GM20000 (cell line): ENCODE measurements at regions not wholly inside any gene's neighbourhood (a gene's known extent, or its start where the extent isn't known, plus 50 kb on each side); places are given as distances from the start of the nearest gene placed in this dataset.
"Not testable (repeated sequence)": the region's sequence is repeated elsewhere in the genome, so short reads cannot be mapped to it uniquely, and the experiment has no call there.

ENCODE experiments used
- DNase-seq: peaks from one replicate; pipeline ENCODE4 v3.0.0; 2012; ENCODE audit warnings: low spot score
- TF ChIP-seq, protein P1 (sequence below): IDR thresholded peaks from 2 replicates; pipeline ENCODE4 v1.5.1; 2012; ENCODE audit warnings: mild to moderate bottlenecking, control low read depth; ENCODE audit errors: extremely low read depth, missing control alignments

GRCh38 chr6:135686784-135687301, 164.7 kb upstream of the PDE7B start:
- TF ChIP-seq, protein P1, sequence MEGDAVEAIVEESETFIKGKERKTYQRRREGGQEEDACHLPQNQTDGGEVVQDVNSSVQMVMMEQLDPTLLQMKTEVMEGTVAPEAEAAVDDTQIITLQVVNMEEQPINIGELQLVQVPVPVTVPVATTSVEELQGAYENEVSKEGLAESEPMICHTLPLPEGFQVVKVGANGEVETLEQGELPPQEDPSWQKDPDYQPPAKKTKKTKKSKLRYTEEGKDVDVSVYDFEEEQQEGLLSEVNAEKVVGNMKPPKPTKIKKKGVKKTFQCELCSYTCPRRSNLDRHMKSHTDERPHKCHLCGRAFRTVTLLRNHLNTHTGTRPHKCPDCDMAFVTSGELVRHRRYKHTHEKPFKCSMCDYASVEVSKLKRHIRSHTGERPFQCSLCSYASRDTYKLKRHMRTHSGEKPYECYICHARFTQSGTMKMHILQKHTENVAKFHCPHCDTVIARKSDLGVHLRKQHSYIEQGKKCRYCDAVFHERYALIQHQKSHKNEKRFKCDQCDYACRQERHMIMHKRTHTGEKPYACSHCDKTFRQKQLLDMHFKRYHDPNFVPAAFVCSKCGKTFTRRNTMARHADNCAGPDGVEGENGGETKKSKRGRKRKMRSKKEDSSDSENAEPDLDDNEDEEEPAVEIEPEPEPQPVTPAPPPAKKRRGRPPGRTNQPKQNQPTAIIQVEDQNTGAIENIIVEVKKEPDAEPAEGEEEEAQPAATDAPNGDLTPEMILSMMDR: no peak
- DNase-seq: no peak

DNA sequence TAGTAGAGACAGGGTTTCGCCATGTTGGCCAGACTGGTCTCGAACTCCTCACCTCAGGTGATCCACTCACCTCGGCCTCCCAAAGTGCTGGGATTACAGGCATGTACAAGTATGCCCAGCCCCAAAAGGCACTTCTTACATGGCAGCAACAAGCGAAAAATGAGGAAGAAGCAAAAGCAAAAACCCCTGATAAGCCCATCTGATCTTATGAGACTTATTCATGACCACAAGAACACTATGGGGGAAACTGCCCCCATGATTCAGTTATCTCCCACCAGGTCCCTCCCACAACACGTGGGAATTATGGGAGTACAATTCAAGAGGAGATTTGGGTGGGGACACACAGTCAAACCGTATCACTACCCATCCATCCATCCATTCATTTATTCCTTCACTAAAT, 163.0 kb upstream of the PDE7B start:
- DNase-seq: not testable (repeated sequence)

DNA sequence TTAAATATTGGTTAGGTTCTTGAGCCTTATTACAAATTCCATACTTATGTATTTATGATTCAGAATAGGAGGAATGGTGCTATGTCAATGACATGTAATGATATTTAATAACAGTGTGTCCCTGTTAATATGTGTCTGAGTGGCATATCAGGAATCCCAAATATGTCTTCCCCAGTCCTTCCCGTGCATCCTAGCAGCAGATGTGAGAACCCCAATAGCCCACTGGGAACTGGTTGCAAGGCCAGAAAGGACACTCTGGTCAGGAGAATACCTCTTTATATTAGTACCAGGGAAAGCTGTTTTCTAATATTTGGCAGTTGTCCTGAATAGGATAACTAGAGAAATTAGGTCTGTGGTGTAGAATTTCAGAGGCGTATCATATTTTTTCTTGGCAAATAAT, 159.1 kb upstream of the PDE7B start:
- no peak for DNase-seq

DNA sequence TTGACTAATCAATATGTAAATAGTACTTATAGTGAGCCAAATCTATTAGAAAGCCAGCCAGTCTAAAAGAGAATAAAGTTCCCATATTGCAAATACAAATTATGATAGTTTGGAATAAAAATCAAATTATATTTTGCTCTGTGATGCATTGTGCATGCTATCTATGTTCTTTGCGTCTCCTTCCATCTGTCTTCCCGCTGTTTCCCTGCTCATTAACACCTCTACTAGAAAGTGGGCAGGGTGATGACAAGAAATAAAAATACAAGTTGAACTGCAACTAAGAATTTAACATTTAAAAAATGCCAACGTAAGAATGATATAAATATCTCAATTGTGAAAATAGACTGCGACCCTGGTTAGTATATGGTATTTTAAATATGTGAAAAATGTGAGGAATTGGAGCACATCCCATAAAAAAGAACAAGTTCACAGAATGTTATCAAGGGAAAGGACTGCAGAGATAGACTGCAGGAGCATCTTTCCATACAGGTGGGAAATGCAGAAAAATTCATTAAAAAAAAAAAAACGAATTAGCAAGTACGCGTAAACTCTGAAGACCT, 157.6 kb upstream of the PDE7B start:
- TF ChIP-seq, protein P1: no peak
- no peak for DNase-seq

More for the DNA sequence above, 159.1 kb upstream of the PDE7B start:
- TF ChIP-seq, protein P1: no peak

DNA sequence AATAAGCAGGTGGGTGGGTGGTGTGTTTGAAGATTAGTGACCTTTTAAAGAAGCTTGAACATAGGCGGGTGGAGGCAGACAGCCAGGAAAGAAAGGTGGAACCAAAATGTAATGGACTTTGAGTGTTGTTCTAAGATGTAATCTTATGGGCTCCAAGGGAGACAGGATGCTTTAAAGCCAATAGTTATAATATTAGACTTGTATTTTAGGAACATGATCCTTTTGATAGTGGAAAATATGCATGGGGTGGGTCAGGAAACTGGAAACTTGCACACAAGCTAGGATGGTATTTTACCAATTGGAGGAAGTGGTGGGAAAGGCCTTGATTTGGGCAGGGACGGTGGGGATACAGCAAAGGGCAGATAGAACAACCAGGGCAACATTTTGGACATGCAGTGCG, 151.8 kb upstream of the PDE7B start:
- TF ChIP-seq, protein P1: no peak
- DNase-seq: no peak

- TF ChIP-seq, protein P1: no peak
- DNase-seq: no peak
Measured at GRCh38 chr6:135701426-135701825, 150.1 kb upstream of the PDE7B start.

- no peak for DNase-seq
- TF ChIP-seq, protein P1: no peak
Measured at GRCh38 chr6:135703007-135703406, 148.5 kb upstream of the PDE7B start.

GRCh38 chr6:135703621-135704020, 147.9 kb upstream of the PDE7B start:
- TF ChIP-seq, protein P1: no peak

More at GRCh38 chr6:135703621-135704020, 147.9 kb upstream of the PDE7B start:
- peak; percentile 61 for DNase-seq
